CD4-positive, alpha-beta memory T cell (primary cell): ENCODE measurements at regions not wholly inside any gene's neighbourhood (a gene's known extent, or its start where the extent isn't known, plus 50 kb on each side); places are given as distances from the start of the nearest gene placed in this dataset.

ENCODE experiments used
- CTCF ChIA-PET: fragments of 350-600 bp; sonication (Branson Sonifier 250); formaldehyde crosslinking; loops from one replicate; lab custom pipeline; 2021; ENCODE audit warnings: inconsistent platforms; ENCODE audit not compliant: partially characterized antibody; lab: Charles Lee
- POLR2A ChIA-PET: fragments of 350-600 bp; sonication (Branson Sonifier 250); formaldehyde crosslinking; loops from one replicate; lab custom pipeline; 2021; ENCODE audit not compliant: partially characterized antibody; lab: Charles Lee
- DNase-seq, 5 donors: peaks; one replicate each; pipeline versions ENCODE4 v3.0.0 to v3.0.0-alpha.2; 2020 to 2022; ENCODE audit warnings: mixed read lengths in 1 of 5
- H3K27ac ChIP-seq: one replicate; pipeline ENCODE4 v1.7.0; 2013; ENCODE audit warnings: low read depth, low read length
- H3K27me3 ChIP-seq: 2 replicates; pipeline ENCODE4 v1.7.0; 2013; ENCODE audit warnings: mild to moderate bottlenecking, low read length, moderate library complexity; ENCODE audit not compliant: insufficient read depth
- H3K36me3 ChIP-seq: 2 replicates; pipeline ENCODE4 v1.7.0; 2013; ENCODE audit warnings: mild to moderate bottlenecking, low read length, moderate library complexity; ENCODE audit not compliant: insufficient read depth
- H3K4me1 ChIP-seq: 2 replicates; pipeline ENCODE4 v1.7.0; 2013; ENCODE audit warnings: mild to moderate bottlenecking, low read length, moderate library complexity; ENCODE audit not compliant: insufficient read depth
- H3K4me3 ChIP-seq, 2 donors: one replicate each; pipeline ENCODE4 v1.7.0; 2013; ENCODE audit warnings: low read length in 2 of 2, mild to moderate bottlenecking in 1 of 2
- H3K9me3 ChIP-seq, 2 donors: one replicate each; pipeline ENCODE4 v1.7.0; 2013; ENCODE audit warnings: low read length in 2 of 2, control low read depth in 1 of 2; ENCODE audit not compliant: control insufficient read depth in 1 of 2
- H3K27ac Mint-ChIP-seq, 7 donors: one replicate each; pipeline ENCODE4 v1.8.0; 2020 to 2021; ENCODE audit warnings: mixed read lengths in 7 of 7, mild to moderate bottlenecking in 6 of 7, inconsistent platforms in 3 of 7, moderate library complexity in 3 of 7
- H3K27me3 Mint-ChIP-seq, 2 donors: one replicate each; pipeline ENCODE4 v1.8.0; 2020 to 2021; ENCODE audit warnings: mixed read lengths in 2 of 2
- H3K36me3 Mint-ChIP-seq, 2 donors: one replicate each; pipeline ENCODE4 v1.8.0; 2020 to 2021; ENCODE audit warnings: mixed read lengths in 2 of 2, inconsistent platforms in 1 of 2, mild to moderate bottlenecking in 1 of 2
- H3K4me1 Mint-ChIP-seq, 4 donors: one replicate each; pipeline ENCODE4 v1.8.0; 2020 to 2021; ENCODE audit warnings: mixed read lengths in 4 of 4, mild to moderate bottlenecking in 1 of 4
- H3K4me3 Mint-ChIP-seq, 8 donors: one replicate each; pipeline ENCODE4 v1.8.0; 2020 to 2021; ENCODE audit warnings: mixed read lengths in 8 of 8, mild to moderate bottlenecking in 7 of 8, moderate library complexity in 6 of 8, inconsistent platforms in 3 of 8
- H3K9me3 Mint-ChIP-seq, 8 donors: one replicate each; pipeline ENCODE4 v1.8.0; 2020 to 2021; ENCODE audit warnings: mixed read lengths in 8 of 8, mild to moderate bottlenecking in 5 of 8, inconsistent platforms in 3 of 8, moderate library complexity in 1 of 8
- intact Hi-C: fragments of 100-400 bp; cut with micrococcal nuclease; formaldehyde crosslinking; loops from one replicate; pipeline ENCODE4 v1.15.1; 2023

GRCh38 chr13:93118081-93118615, 108.5 kb upstream of the GPC6 start:
- H3K27me3 Mint-ChIP-seq: no peaks in the 10 kb centered on the region
- Histone ChIP-seq H3K36me3 (no peaks in the 10 kb centered on the region), H3K4me3 (no peak overlapping the region), H3K27ac (no peak overlapping the region), H3K4me1 (no peaks in the 10 kb centered on the region), H3K9me3 (no peaks in the 10 kb centered on the region), H3K27me3 (no peaks in the 10 kb centered on the region)
- intact Hi-C loops: no loop called here
- H3K9me3 Mint-ChIP-seq: peaks cover 0 to 2% (median 0%) of the 10 kb centered on the region in 8 donors
- H3K4me3 Mint-ChIP-seq: no peak overlapping the region
- no peaks in the 10 kb centered on the region for H3K36me3 Mint-ChIP-seq
- no peaks in the 10 kb centered on the region for H3K4me1 Mint-ChIP-seq
- no peak for DNase-seq
- POLR2A ChIA-PET: interaction anchor here (0.6 kb wide), 1 partner anchor 492 kb away, joined by 3 read pairs; no protein-coding TSS in a partner anchor
- no peak overlapping the region for H3K27ac Mint-ChIP-seq
- CTCF ChIA-PET: interaction anchor here (0.9 kb wide), 1 partner anchor 12 kb away, joined by 3 read pairs; no protein-coding TSS in a partner anchor

DNA sequence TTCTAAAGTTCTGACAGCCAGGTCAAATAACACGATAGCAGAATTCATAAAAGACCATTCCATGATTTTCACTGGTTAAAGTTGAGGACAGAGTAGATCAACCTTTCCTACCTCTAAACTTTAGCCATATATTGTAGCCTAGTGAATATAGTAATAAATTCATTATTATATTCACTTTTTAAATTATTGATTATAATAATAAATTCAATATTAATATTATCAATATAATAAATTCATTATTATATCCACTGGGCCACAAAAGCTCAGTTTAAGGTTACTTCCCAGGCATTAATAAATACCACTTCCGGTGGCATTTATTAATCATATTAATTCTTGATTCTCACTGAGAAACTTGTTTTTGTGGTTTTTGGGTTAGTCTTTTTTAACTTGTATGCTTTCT, 85.7 kb upstream of the GPC6 start:
- H3K4me1 ChIP-seq: no peaks in the 10 kb centered on the region
- H3K27ac Mint-ChIP-seq: no peak overlapping the region
- CTCF ChIA-PET: no interaction called here
- no peaks in the 10 kb centered on the region for H3K4me1 Mint-ChIP-seq
- POLR2A ChIA-PET: no interaction called here
- no peak overlapping the region for H3K4me3 ChIP-seq
- no peaks in the 10 kb centered on the region for H3K27me3 ChIP-seq
- H3K9me3 ChIP-seq: no peaks in the 10 kb centered on the region
- H3K36me3 ChIP-seq: no peaks in the 10 kb centered on the region
- no peaks in the 10 kb centered on the region for H3K27me3 Mint-ChIP-seq
- H3K9me3 Mint-ChIP-seq: no peaks in the 10 kb centered on the region
- no peak overlapping the region for H3K4me3 Mint-ChIP-seq
- H3K36me3 Mint-ChIP-seq: no peaks in the 10 kb centered on the region
- intact Hi-C loops: no loop called here
- DNase-seq: no peak
- no peak overlapping the region for H3K27ac ChIP-seq

DNA sequence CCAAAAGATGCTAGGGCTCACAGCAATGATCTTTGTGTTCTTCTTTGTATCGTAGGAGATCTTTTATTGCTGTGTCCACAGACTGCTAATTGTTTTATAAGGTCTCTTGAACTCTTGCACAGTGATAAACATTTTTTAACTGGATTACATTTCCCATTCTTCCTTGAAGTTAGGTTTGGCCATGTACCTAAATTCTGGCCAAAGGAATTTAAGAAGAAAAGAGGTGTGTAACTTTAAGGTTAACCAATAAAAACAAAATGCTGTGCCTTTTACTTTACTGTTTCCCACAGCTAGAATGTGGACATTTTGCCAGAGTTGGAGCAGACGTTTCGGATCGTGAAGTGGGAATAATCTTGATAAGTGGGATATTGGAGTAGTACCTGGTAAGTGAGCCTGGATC, 82.6 kb upstream of the GPC6 start:
- Mint-ChIP-seq H3K4me3 (no peak overlapping the region), H3K27ac (no peak overlapping the region), H3K4me1 (no peaks in the 10 kb centered on the region), H3K9me3 (peaks cover 0 to under 1% (median 0%) of the 10 kb centered on the region in 8 donors), H3K36me3 (no peaks in the 10 kb centered on the region), H3K27me3 (no peaks in the 10 kb centered on the region)
- ChIA-PET CTCF (no interaction called here), POLR2A (no interaction called here)
- no peaks in the 10 kb centered on the region for H3K9me3 ChIP-seq
- no peaks in the 10 kb centered on the region for H3K36me3 ChIP-seq
- H3K4me1 ChIP-seq: no peaks in the 10 kb centered on the region
- H3K27ac ChIP-seq: no peak overlapping the region
- no peak overlapping the region for H3K4me3 ChIP-seq
- H3K27me3 ChIP-seq: no peaks in the 10 kb centered on the region
- no peak for DNase-seq
- intact Hi-C loops: no loop called here

DNA sequence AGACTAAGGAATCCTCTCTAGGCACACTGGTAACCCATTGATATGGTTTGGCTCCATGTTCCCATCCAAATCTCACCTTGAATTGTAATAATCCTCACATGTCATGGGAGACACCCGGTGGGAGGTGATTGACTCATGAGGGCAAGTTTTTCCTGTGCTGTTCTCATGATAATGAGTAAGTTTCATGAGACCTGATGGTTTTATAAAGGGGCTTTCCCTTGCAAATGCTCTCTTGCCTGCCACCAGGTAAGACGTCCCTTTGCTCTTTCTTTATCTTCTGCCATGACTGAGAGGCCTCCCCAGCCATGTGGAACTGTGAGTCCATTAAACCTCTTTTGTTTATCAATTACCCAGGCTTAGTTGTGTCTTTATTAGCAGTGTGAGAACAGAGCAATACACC, 81.4 kb upstream of the GPC6 start:
- intact Hi-C loops: no loop called here
- ChIA-PET CTCF (no interaction called here), POLR2A (no interaction called here)
- Histone ChIP-seq H3K27ac (no peak overlapping the region), H3K27me3 (no peaks in the 10 kb centered on the region), H3K4me1 (no peaks in the 10 kb centered on the region), H3K36me3 (no peaks in the 10 kb centered on the region), H3K4me3 (no peak overlapping the region), H3K9me3 (no peaks in the 10 kb centered on the region)
- H3K4me3 Mint-ChIP-seq: no peak overlapping the region
- H3K36me3 Mint-ChIP-seq: no peaks in the 10 kb centered on the region
- H3K27me3 Mint-ChIP-seq: no peaks in the 10 kb centered on the region
- DNase-seq: no peak
- no peak overlapping the region for H3K27ac Mint-ChIP-seq
- H3K9me3 Mint-ChIP-seq: peaks cover 0 to 3% (median 0%) of the 10 kb centered on the region in 8 donors
- no peaks in the 10 kb centered on the region for H3K4me1 Mint-ChIP-seq

DNA sequence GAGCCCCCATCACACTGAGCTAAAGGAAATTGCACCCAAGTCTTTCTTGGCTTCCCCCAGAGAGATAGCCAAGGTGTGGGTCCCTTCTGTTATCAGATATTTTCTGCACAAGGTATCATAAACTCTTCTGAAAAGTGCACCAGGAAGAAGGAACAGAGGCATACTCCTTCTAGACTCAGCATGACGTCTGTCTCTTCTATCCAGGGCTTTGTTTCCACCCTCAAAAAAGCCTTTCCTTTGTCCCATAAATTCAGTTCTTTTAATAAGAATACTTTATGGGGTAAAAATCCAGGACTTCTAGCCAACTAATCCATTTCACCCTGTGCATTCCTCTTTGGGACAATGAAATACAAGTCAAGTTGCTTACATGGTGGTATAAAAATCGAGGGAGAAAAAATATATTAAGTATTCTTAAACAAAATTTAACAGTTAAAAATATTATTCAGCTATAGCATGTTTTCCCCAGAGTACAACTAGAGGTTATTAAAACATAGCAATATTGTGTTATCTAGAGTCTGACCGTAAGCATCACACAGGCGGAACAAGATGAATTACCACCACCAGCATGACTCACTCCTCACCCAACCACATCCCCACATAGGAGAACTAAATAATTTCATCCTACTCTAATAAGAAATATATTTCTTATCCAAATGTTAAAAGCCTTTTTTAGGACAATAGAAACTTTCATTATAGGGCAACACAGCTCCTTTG, 79.9 kb upstream of the GPC6 start:
- no peaks in the 10 kb centered on the region for H3K36me3 ChIP-seq
- Mint-ChIP-seq H3K4me1 (no peaks in the 10 kb centered on the region), H3K36me3 (no peaks in the 10 kb centered on the region), H3K4me3 (no peak overlapping the region), H3K27ac (no peak overlapping the region), H3K9me3 (peaks cover 0 to 5% (median 0%) of the 10 kb centered on the region in 8 donors), H3K27me3 (no peaks in the 10 kb centered on the region)
- no peak overlapping the region for H3K4me3 ChIP-seq
- ChIA-PET CTCF (no interaction called here), POLR2A (no interaction called here)
- intact Hi-C loops: no loop called here
- no peak for DNase-seq
- H3K4me1 ChIP-seq: no peaks in the 10 kb centered on the region
- H3K27ac ChIP-seq: no peak overlapping the region
- no peaks in the 10 kb centered on the region for H3K27me3 ChIP-seq
- no peaks in the 10 kb centered on the region for H3K9me3 ChIP-seq

GRCh38 chr13:93147298-93147645, 79.3 kb upstream of the GPC6 start:
- no peak overlapping the region for H3K27ac Mint-ChIP-seq
- CTCF ChIA-PET: no interaction called here

GRCh38 chr13:93147946-93148345, 78.7 kb upstream of the GPC6 start:
- intact Hi-C loops: no loop called here
- Histone ChIP-seq H3K9me3 (no peaks in the 10 kb centered on the region), H3K4me3 (no peak overlapping the region), H3K27ac (no peak overlapping the region), H3K4me1 (no peaks in the 10 kb centered on the region), H3K27me3 (no peaks in the 10 kb centered on the region), H3K36me3 (no peaks in the 10 kb centered on the region)
- no peaks in the 10 kb centered on the region for H3K36me3 Mint-ChIP-seq
- H3K4me1 Mint-ChIP-seq: no peaks in the 10 kb centered on the region
- H3K27me3 Mint-ChIP-seq: no peaks in the 10 kb centered on the region
- no peak overlapping the region for H3K27ac Mint-ChIP-seq
- H3K9me3 Mint-ChIP-seq: peaks cover 0 to 6% (median 0%) of the 10 kb centered on the region in 8 donors
- DNase-seq: no peak
- ChIA-PET CTCF (no interaction called here), POLR2A (no interaction called here)
- H3K4me3 Mint-ChIP-seq: no peak overlapping the region

More at GRCh38 chr13:93147298-93147645, 79.3 kb upstream of the GPC6 start:
- Histone ChIP-seq H3K36me3 (no peaks in the 10 kb centered on the region), H3K4me1 (no peaks in the 10 kb centered on the region), H3K4me3 (no peak overlapping the region), H3K27ac (no peak overlapping the region), H3K9me3 (no peaks in the 10 kb centered on the region), H3K27me3 (no peaks in the 10 kb centered on the region)
- no peaks in the 10 kb centered on the region for H3K36me3 Mint-ChIP-seq
- H3K27me3 Mint-ChIP-seq: no peaks in the 10 kb centered on the region
- no peak for DNase-seq
- no peaks in the 10 kb centered on the region for H3K4me1 Mint-ChIP-seq
- intact Hi-C loops: no loop called here
- POLR2A ChIA-PET: no interaction called here
- peaks cover 0 to 5% (median 0%) of the 10 kb centered on the region in 8 donors for H3K9me3 Mint-ChIP-seq
- H3K4me3 Mint-ChIP-seq: no peak overlapping the region
